ENCODE measurements at regions not wholly inside any gene's neighbourhood (a gene's known extent, or its start where the extent isn't known, plus 50 kb on each side); places are given as distances from the start of the nearest gene placed in this dataset.

DNA sequence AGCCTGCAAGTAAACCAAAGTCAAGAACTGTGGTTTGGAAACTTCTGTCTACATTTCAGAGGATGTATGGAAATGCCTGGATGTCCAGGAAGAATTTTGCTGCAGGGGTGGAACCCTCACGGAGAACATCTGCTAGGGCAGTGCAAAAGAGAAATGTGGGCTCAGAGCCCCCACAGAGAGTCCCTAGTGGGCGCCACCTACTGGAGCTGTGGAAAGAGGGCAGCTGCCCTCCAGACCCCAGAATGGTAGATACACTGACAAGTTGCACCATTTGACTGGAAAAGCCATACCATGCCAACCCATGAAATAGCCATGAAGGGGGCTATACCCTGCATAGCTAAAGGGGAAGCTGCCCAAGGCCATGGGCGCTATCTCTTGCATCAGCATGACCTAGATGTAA lies 1672.4 kb downstream of the KCNT2 start:
- Histone ChIP-seq H3K27ac (ENCODE audit: low read length) (no peak overlapping the region), H3K4me2 (ENCODE audit: low read depth, low read length, poor library complexity, severe bottlenecking) (no peak overlapping the region), H3K27me3 (ENCODE audit: low read length) (no peaks in the 10 kb centered on the region), H2AFZ (ENCODE audit: low read length) (no peak overlapping the region), H3K4me1 (ENCODE audit: low read length) (no peaks in the 10 kb centered on the region), H3K36me3 (ENCODE audit: insufficient read depth, low read length) (no peaks in the 10 kb centered on the region), H3K9me3 (ENCODE audit: low read length) (peaks cover 9% of the 10 kb centered on the region), H4K20me1 (ENCODE audit: insufficient read depth, low read depth, low read length) (no peaks in the 10 kb centered on the region), H3K9ac (ENCODE audit: low read length) (no peak overlapping the region), H3K9me2 (replicated peaks; ENCODE audit: insufficient read depth, low read length) (no peaks in the 10 kb centered on the region), H3K79me2 (ENCODE audit: low read length) (no peaks in the 10 kb centered on the region), H3K4me3 (ENCODE audit: low read length) (no peak overlapping the region)
- DNase-seq, result no peak

DNA sequence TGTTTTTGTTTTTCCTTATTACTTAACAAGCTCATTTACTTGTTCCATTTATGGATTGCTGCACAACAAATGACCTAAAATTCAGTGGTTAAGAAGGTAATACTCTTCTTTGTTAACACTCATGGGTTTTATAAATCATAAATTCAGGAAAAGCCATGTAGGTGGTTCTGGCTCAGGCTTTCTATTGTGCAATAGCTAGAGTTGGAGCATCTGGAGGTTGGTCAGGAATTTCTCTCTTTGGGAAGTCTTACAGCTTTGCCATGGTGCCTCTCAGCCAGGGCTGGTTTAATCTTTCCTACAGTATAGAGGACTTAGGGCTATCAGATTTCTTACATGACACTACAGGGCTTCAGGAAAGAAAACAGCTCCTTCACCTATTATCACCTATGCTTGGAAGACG lies 1677.1 kb downstream of the KCNT2 start:
- no peak overlapping the region for H3K27ac ChIP-seq (ENCODE audit: low read length)
- no peak overlapping the region for H3K4me3 ChIP-seq (ENCODE audit: low read length)
- H3K9me2 ChIP-seq (replicated peaks; ENCODE audit: insufficient read depth, low read length), result no peaks in the 10 kb centered on the region
- H3K36me3 ChIP-seq (ENCODE audit: insufficient read depth, low read length), result no peaks in the 10 kb centered on the region
- H3K79me2 ChIP-seq (ENCODE audit: low read length), result no peaks in the 10 kb centered on the region
- no peak overlapping the region for H3K9ac ChIP-seq (ENCODE audit: low read length)
- no peaks in the 10 kb centered on the region for H3K4me1 ChIP-seq (ENCODE audit: low read length)
- no peak overlapping the region for H3K4me2 ChIP-seq (ENCODE audit: low read depth, low read length, poor library complexity, severe bottlenecking)
- no peak for DNase-seq
- peaks cover 11% of the 10 kb centered on the region for H3K9me3 ChIP-seq (ENCODE audit: low read length)
- no peaks in the 10 kb centered on the region for H3K27me3 ChIP-seq (ENCODE audit: low read length)
- no peak overlapping the region for H2AFZ ChIP-seq (ENCODE audit: low read length)
- H4K20me1 ChIP-seq (ENCODE audit: insufficient read depth, low read depth, low read length), result no peaks in the 10 kb centered on the region

DNA sequence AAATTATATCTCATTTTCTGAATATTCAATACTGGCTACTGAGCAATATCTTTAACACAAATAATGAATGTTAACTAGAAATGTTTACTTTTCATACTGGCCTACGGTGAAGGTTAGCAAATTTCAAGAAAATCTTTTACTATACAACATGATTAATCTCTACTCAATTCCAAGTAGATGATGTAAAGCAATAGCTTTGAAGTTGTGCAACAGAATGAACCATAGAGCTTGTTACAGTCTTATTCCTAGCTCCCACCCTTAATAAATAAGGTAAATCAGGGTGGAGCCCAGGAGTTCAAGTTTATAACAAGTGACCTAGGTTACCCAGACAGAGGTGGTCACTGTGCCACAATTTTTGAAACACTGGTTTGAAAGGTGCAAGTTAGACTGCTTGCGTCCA lies 1678.1 kb downstream of the KCNT2 start:
- Histone ChIP-seq H3K9me2 (replicated peaks; ENCODE audit: insufficient read depth, low read length) (no peaks in the 10 kb centered on the region), H3K4me1 (ENCODE audit: low read length) (no peaks in the 10 kb centered on the region), H3K9ac (ENCODE audit: low read length) (no peak overlapping the region), H3K27me3 (ENCODE audit: low read length) (no peaks in the 10 kb centered on the region), H3K79me2 (ENCODE audit: low read length) (no peaks in the 10 kb centered on the region), H4K20me1 (ENCODE audit: insufficient read depth, low read depth, low read length) (no peaks in the 10 kb centered on the region), H3K36me3 (ENCODE audit: insufficient read depth, low read length) (no peaks in the 10 kb centered on the region), H2AFZ (ENCODE audit: low read length) (no peak overlapping the region), H3K9me3 (ENCODE audit: low read length) (peaks cover 10% of the 10 kb centered on the region), H3K4me2 (ENCODE audit: low read depth, low read length, poor library complexity, severe bottlenecking) (no peak overlapping the region), H3K27ac (ENCODE audit: low read length) (no peak overlapping the region), H3K4me3 (ENCODE audit: low read length) (no peak overlapping the region)
- no peak for DNase-seq

DNA sequence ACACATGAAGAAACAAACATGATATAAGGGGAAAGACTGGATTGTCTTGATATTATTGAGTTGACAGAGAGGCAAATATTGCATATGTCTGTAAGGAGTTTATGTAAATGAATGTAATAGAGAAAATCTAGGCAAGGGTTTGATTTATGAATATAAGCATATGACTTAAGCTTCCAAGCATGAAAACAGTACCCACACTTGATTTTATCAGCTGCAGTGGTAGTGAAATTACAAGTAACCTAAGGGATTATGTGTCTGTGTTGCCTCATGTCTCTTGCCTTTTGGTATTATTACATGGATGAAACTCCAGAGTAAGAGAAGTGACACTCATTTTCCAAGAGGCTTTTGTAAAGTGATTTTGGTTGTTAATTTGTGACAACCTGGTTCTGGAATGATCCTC lies 1678.9 kb downstream of the KCNT2 start:
- no peaks in the 10 kb centered on the region for H3K9me2 ChIP-seq (replicated peaks; ENCODE audit: insufficient read depth, low read length)
- no peak overlapping the region for H3K9ac ChIP-seq (ENCODE audit: low read length)
- no peak overlapping the region for H3K27ac ChIP-seq (ENCODE audit: low read length)
- no peak overlapping the region for H2AFZ ChIP-seq (ENCODE audit: low read length)
- no peaks in the 10 kb centered on the region for H3K4me1 ChIP-seq (ENCODE audit: low read length)
- no peaks in the 10 kb centered on the region for H3K27me3 ChIP-seq (ENCODE audit: low read length)
- peaks cover 10% of the 10 kb centered on the region for H3K9me3 ChIP-seq (ENCODE audit: low read length)
- no peaks in the 10 kb centered on the region for H3K79me2 ChIP-seq (ENCODE audit: low read length)
- H3K4me3 ChIP-seq (ENCODE audit: low read length), result no peak overlapping the region
- no peak for DNase-seq
- H3K4me2 ChIP-seq (ENCODE audit: low read depth, low read length, poor library complexity, severe bottlenecking), result no peak overlapping the region
- no peaks in the 10 kb centered on the region for H4K20me1 ChIP-seq (ENCODE audit: insufficient read depth, low read depth, low read length)
- no peaks in the 10 kb centered on the region for H3K36me3 ChIP-seq (ENCODE audit: insufficient read depth, low read length)

DNA sequence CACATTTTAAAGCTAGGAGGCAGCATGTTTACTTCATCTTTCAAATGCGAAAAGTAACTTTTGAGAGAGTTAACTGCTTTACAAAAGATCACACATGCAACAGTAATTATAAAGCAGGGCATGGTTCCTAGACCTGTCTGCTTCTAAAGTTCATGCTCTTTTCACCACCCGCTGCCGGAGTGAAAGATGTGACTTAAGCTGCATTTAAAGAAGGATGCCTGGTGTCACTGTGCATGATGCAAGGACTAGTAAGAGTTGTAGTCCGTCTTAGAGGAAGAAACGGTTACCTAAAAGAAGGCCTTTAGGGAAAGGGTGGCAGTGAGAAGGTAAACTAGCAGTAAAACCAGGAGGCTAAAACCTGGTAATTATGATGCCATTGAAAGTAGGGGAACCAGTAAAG lies 1689.1 kb downstream of the KCNT2 start:
- Histone ChIP-seq H3K27ac (ENCODE audit: low read length) (no peak overlapping the region), H3K4me3 (ENCODE audit: low read length) (no peak overlapping the region), H3K9ac (ENCODE audit: low read length) (no peak overlapping the region), H3K9me3 (ENCODE audit: low read length) (no peaks in the 10 kb centered on the region), H3K9me2 (replicated peaks; ENCODE audit: insufficient read depth, low read length) (no peaks in the 10 kb centered on the region), H3K4me2 (ENCODE audit: low read depth, low read length, poor library complexity, severe bottlenecking) (no peak overlapping the region), H2AFZ (ENCODE audit: low read length) (no peak overlapping the region), H4K20me1 (ENCODE audit: insufficient read depth, low read depth, low read length) (no peaks in the 10 kb centered on the region), H3K79me2 (ENCODE audit: low read length) (no peaks in the 10 kb centered on the region), H3K36me3 (ENCODE audit: insufficient read depth, low read length) (no peaks in the 10 kb centered on the region), H3K27me3 (ENCODE audit: low read length) (no peaks in the 10 kb centered on the region), H3K4me1 (ENCODE audit: low read length) (no peaks in the 10 kb centered on the region)
- DNase-seq, result no peak

DNA sequence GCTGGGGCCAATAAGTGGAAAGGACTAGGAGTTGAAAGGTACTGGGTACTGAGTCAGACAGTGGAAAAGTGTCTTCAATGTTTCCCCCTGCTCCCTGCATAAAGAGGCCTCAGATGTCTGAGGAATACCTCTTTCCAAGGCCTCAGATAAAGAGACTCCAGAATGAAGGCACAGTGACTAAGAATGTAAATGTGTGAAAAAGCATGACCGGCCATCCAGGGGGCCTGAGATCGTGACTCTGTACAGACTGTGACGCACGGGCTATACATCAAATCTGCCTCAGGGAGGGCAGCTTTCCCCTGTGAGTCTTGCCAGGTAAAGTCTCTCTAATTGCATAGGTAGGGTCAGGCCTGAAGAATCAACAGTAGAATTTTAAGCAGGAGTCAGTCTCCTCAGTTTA lies 1690.5 kb downstream of the KCNT2 start:
- no peaks in the 10 kb centered on the region for H4K20me1 ChIP-seq (ENCODE audit: insufficient read depth, low read depth, low read length)
- H3K4me1 ChIP-seq (ENCODE audit: low read length), result no peaks in the 10 kb centered on the region
- H3K9ac ChIP-seq (ENCODE audit: low read length), result no peak overlapping the region
- no peak overlapping the region for H2AFZ ChIP-seq (ENCODE audit: low read length)
- H3K36me3 ChIP-seq (ENCODE audit: insufficient read depth, low read length), result no peaks in the 10 kb centered on the region
- H3K27me3 ChIP-seq (ENCODE audit: low read length), result no peaks in the 10 kb centered on the region
- no peaks in the 10 kb centered on the region for H3K9me2 ChIP-seq (replicated peaks; ENCODE audit: insufficient read depth, low read length)
- DNase-seq, result no peak
- H3K9me3 ChIP-seq (ENCODE audit: low read length), result no peaks in the 10 kb centered on the region
- no peak overlapping the region for H3K27ac ChIP-seq (ENCODE audit: low read length)
- H3K79me2 ChIP-seq (ENCODE audit: low read length), result no peaks in the 10 kb centered on the region
- H3K4me3 ChIP-seq (ENCODE audit: low read length), result no peak overlapping the region
- H3K4me2 ChIP-seq (ENCODE audit: low read depth, low read length, poor library complexity, severe bottlenecking), result no peak overlapping the region

DNA sequence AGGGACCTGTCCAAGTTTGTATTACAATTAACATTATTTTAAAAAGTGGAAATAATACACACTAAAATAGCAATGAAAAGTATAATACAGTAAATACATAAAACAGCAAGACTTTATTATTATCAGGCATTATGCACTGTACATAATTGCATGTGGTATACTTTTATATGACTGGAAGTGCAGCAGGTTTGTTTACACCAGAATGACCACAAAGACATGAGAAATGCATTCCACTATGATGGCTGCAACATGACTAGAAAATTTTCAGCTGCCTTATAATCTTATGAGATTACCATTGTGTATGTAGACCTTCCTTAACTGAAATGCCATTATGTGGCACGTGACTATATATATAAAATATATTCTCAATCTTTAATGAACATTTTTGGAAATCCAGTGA lies 1699.6 kb downstream of the KCNT2 start:
- no peak for DNase-seq
- Histone ChIP-seq H2AFZ (ENCODE audit: low read length) (no peak overlapping the region), H3K9me3 (ENCODE audit: low read length) (0 out of 2 replicates have a peak, but pooled peaks cover 8% of the 10 kb centered on the region), H3K27ac (ENCODE audit: low read length) (no peak overlapping the region), H3K9me2 (replicated peaks; ENCODE audit: insufficient read depth, low read length) (no peaks in the 10 kb centered on the region), H3K4me3 (ENCODE audit: low read length) (no peak overlapping the region), H3K36me3 (ENCODE audit: insufficient read depth, low read length) (no peaks in the 10 kb centered on the region), H4K20me1 (ENCODE audit: insufficient read depth, low read depth, low read length) (no peaks in the 10 kb centered on the region), H3K79me2 (ENCODE audit: low read length) (no peaks in the 10 kb centered on the region), H3K4me1 (ENCODE audit: low read length) (no peaks in the 10 kb centered on the region), H3K4me2 (ENCODE audit: low read depth, low read length, poor library complexity, severe bottlenecking) (no peak overlapping the region), H3K9ac (ENCODE audit: low read length) (no peak overlapping the region), H3K27me3 (ENCODE audit: low read length) (no peaks in the 10 kb centered on the region)

DNA sequence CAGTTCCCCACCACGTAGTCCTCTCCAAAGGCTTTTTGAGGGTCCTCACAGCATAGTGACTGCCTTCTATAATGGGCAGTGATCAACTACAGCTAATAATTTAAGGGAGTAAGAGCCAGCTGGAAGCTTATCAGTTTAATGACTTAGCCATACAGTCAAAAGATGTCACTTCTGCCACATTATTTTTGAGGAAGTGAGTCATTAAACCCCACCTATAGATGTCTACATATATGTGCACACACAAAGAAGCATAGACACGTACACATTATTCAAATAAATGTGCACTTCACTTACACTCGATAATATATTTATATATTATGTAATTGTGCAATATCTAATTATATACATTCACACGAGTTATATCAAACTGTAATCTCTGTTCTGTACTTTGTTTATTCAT lies 1704.7 kb downstream of the KCNT2 start:
- H3K9ac ChIP-seq (ENCODE audit: low read length), result no peak overlapping the region
- no peaks in the 10 kb centered on the region for H3K9me2 ChIP-seq (replicated peaks; ENCODE audit: insufficient read depth, low read length)
- no peak for DNase-seq
- H3K79me2 ChIP-seq (ENCODE audit: low read length), result no peaks in the 10 kb centered on the region
- no peak overlapping the region for H3K4me3 ChIP-seq (ENCODE audit: low read length)
- H3K27me3 ChIP-seq (ENCODE audit: low read length), result no peaks in the 10 kb centered on the region
- no peaks in the 10 kb centered on the region for H3K36me3 ChIP-seq (ENCODE audit: insufficient read depth, low read length)
- no peak overlapping the region for H3K27ac ChIP-seq (ENCODE audit: low read length)
- no peaks in the 10 kb centered on the region for H4K20me1 ChIP-seq (ENCODE audit: insufficient read depth, low read depth, low read length)
- no peaks in the 10 kb centered on the region for H3K4me1 ChIP-seq (ENCODE audit: low read length)
- H3K9me3 ChIP-seq (ENCODE audit: low read length), result peaks cover 9% of the 10 kb centered on the region; the same call in 1 of the 2 replicates
- no peak overlapping the region for H3K4me2 ChIP-seq (ENCODE audit: low read depth, low read length, poor library complexity, severe bottlenecking)
- no peak overlapping the region for H2AFZ ChIP-seq (ENCODE audit: low read length)

DNA sequence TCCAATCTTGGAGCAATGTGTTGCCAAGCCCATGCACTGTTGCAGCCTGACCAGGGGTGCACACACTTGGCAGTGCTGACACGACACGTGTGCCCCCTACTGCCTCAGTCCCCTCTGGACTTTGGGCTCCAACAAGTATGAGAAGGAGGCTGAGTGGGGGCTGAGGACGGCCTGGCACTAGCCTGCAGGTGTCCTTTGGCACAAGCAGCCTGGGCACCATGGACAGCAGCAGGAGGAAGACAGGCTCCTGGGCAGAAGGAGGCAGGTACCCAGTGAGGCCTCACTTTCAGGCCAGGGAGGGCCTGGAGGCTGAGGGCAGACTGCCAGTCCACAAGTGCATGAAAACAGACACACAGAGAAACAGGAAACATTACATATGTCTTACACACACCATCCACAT lies 1702.9 kb upstream of the B3GALT2 start:
- H3K79me2 ChIP-seq (ENCODE audit: low read length), result no peaks in the 10 kb centered on the region
- H3K27ac ChIP-seq (ENCODE audit: low read length), result no peak overlapping the region
- H3K4me2 ChIP-seq (ENCODE audit: low read depth, low read length, poor library complexity, severe bottlenecking), result no peak overlapping the region
- no peaks in the 10 kb centered on the region for H4K20me1 ChIP-seq (ENCODE audit: insufficient read depth, low read depth, low read length)
- H3K36me3 ChIP-seq (ENCODE audit: insufficient read depth, low read length), result no peaks in the 10 kb centered on the region
- H3K9me3 ChIP-seq (ENCODE audit: low read length), result no peaks in the 10 kb centered on the region; the same call in none of the 2 replicates
- no peak overlapping the region for H2AFZ ChIP-seq (ENCODE audit: low read length)
- H3K4me3 ChIP-seq (ENCODE audit: low read length), result no peak overlapping the region
- no peaks in the 10 kb centered on the region for H3K27me3 ChIP-seq (ENCODE audit: low read length)
- H3K9ac ChIP-seq (ENCODE audit: low read length), result no peak overlapping the region
- no peak for DNase-seq
- no peaks in the 10 kb centered on the region for H3K4me1 ChIP-seq (ENCODE audit: low read length)
- H3K9me2 ChIP-seq (replicated peaks; ENCODE audit: insufficient read depth, low read length), result no peaks in the 10 kb centered on the region

Measured in Karpas-422 (cell line).